ENCODE measurements at regions not wholly inside any gene's neighbourhood (a gene's known extent, or its start where the extent isn't known, plus 50 kb on each side); places are given as distances from the start of the nearest gene placed in this dataset.

- Mint-ChIP-seq H3K4me3 (no peak overlapping the region), H3K4me1 (no peaks in the 10 kb centered on the region), H3K9me3 (peaks cover 5% of the 10 kb centered on the region), H3K27me3 (no peaks in the 10 kb centered on the region), H3K36me3 (ENCODE audit: low read depth) (no peaks in the 10 kb centered on the region), H3K27ac (no peak overlapping the region)
- intact Hi-C loops (cut with micrococcal nuclease): no loop called here
- no peak for DNase-seq
Measured at GRCh38 chr9:28628031-28628430, 1054.8 kb upstream of the C9orf72 start.

GRCh38 chr9:28648723-28649122, 1075.4 kb upstream of the C9orf72 start:
- H3K4me1 Mint-ChIP-seq: no peaks in the 10 kb centered on the region
- H3K9me3 Mint-ChIP-seq: no peaks in the 10 kb centered on the region
- H3K4me3 Mint-ChIP-seq: no peak overlapping the region
- no peak overlapping the region for H3K27ac Mint-ChIP-seq
- DNase-seq: no peak
- intact Hi-C loops (cut with micrococcal nuclease): no loop called here
- no peaks in the 10 kb centered on the region for H3K27me3 Mint-ChIP-seq
- H3K36me3 Mint-ChIP-seq (ENCODE audit: low read depth): no peaks in the 10 kb centered on the region

- intact Hi-C loops (cut with micrococcal nuclease): no loop called here
- Mint-ChIP-seq H3K4me1 (no peaks in the 10 kb centered on the region), H3K4me3 (no peak overlapping the region), H3K27me3 (no peaks in the 10 kb centered on the region), H3K9me3 (no peaks in the 10 kb centered on the region), H3K36me3 (ENCODE audit: low read depth) (no peaks in the 10 kb centered on the region), H3K27ac (no peak overlapping the region)
- no peak for DNase-seq
Measured at GRCh38 chr9:28650327-28650726, 1077.0 kb upstream of the C9orf72 start.

- Mint-ChIP-seq H3K4me1 (no peaks in the 10 kb centered on the region), H3K9me3 (no peaks in the 10 kb centered on the region), H3K4me3 (no peak overlapping the region), H3K27me3 (no peaks in the 10 kb centered on the region), H3K27ac (no peak overlapping the region), H3K36me3 (ENCODE audit: low read depth) (no peaks in the 10 kb centered on the region)
- intact Hi-C loops (cut with micrococcal nuclease): no loop called here
- no peak for DNase-seq
Measured at GRCh38 chr9:28651050-28651722, 1077.9 kb upstream of the C9orf72 start.

GRCh38 chr9:28653216-28653615, 1079.9 kb upstream of the C9orf72 start:
- DNase-seq: no peak
- H3K4me3 Mint-ChIP-seq: no peak overlapping the region
- H3K27me3 Mint-ChIP-seq: no peaks in the 10 kb centered on the region
- intact Hi-C loops (cut with micrococcal nuclease): no loop called here
- H3K27ac Mint-ChIP-seq: no peak overlapping the region
- H3K9me3 Mint-ChIP-seq: peaks cover 4% of the 10 kb centered on the region
- no peaks in the 10 kb centered on the region for H3K36me3 Mint-ChIP-seq (ENCODE audit: low read depth)
- H3K4me1 Mint-ChIP-seq: no peaks in the 10 kb centered on the region

- no peak for DNase-seq
- Mint-ChIP-seq H3K4me1 (no peaks in the 10 kb centered on the region), H3K27ac (no peak overlapping the region), H3K36me3 (ENCODE audit: low read depth) (no peaks in the 10 kb centered on the region), H3K4me3 (no peak overlapping the region), H3K9me3 (peaks cover 4% of the 10 kb centered on the region), H3K27me3 (no peaks in the 10 kb centered on the region)
- intact Hi-C loops (cut with micrococcal nuclease): no loop called here
Measured at GRCh38 chr9:28656727-28657126, 1083.4 kb upstream of the C9orf72 start.

- Mint-ChIP-seq H3K9me3 (peaks cover under 1% of the 10 kb centered on the region), H3K27me3 (no peaks in the 10 kb centered on the region), H3K4me3 (no peak overlapping the region), H3K36me3 (ENCODE audit: low read depth) (no peaks in the 10 kb centered on the region), H3K27ac (no peak overlapping the region), H3K4me1 (no peaks in the 10 kb centered on the region)
- intact Hi-C loops (cut with micrococcal nuclease): no loop called here
- DNase-seq: no peak
Measured at GRCh38 chr9:28661853-28662252, 1088.6 kb upstream of the C9orf72 start.

- H3K4me3 Mint-ChIP-seq: no peak overlapping the region
- no peak for DNase-seq
- no peaks in the 10 kb centered on the region for H3K4me1 Mint-ChIP-seq
- no peak overlapping the region for H3K27ac Mint-ChIP-seq
- intact Hi-C loops (cut with micrococcal nuclease): no loop called here
- H3K36me3 Mint-ChIP-seq (ENCODE audit: low read depth): no peaks in the 10 kb centered on the region
- no peaks in the 10 kb centered on the region for H3K9me3 Mint-ChIP-seq
- H3K27me3 Mint-ChIP-seq: no peaks in the 10 kb centered on the region
Measured at GRCh38 chr9:28662675-28663074, 1089.4 kb upstream of the C9orf72 start.

GRCh38 chr9:28668158-28668557, 1094.9 kb upstream of the C9orf72 start:
- Mint-ChIP-seq H3K27me3 (no peaks in the 10 kb centered on the region), H3K4me3 (no peak overlapping the region), H3K9me3 (no peaks in the 10 kb centered on the region), H3K27ac (no peak overlapping the region), H3K36me3 (ENCODE audit: low read depth) (no peaks in the 10 kb centered on the region), H3K4me1 (no peaks in the 10 kb centered on the region)
- intact Hi-C loops (cut with micrococcal nuclease): no loop called here
- no peak for DNase-seq

GRCh38 chr9:28671000-28671399, 1097.7 kb upstream of the C9orf72 start:
- Mint-ChIP-seq H3K27ac (no peak overlapping the region), H3K9me3 (no peaks in the 10 kb centered on the region), H3K27me3 (no peaks in the 10 kb centered on the region), H3K4me3 (no peak overlapping the region), H3K36me3 (ENCODE audit: low read depth) (no peaks in the 10 kb centered on the region), H3K4me1 (no peaks in the 10 kb centered on the region)
- no peak for DNase-seq
- intact Hi-C loops (cut with micrococcal nuclease): no loop called here

- Mint-ChIP-seq H3K9me3 (no peaks in the 10 kb centered on the region), H3K4me1 (no peaks in the 10 kb centered on the region), H3K27me3 (no peaks in the 10 kb centered on the region), H3K4me3 (no peak overlapping the region), H3K27ac (no peak overlapping the region), H3K36me3 (ENCODE audit: low read depth) (no peaks in the 10 kb centered on the region)
- DNase-seq: no peak
- intact Hi-C loops (cut with micrococcal nuclease): no loop called here
Measured at GRCh38 chr9:28678097-28678496, 1104.8 kb upstream of the C9orf72 start.

GRCh38 chr9:28688172-28688571, 1114.9 kb upstream of the C9orf72 start:
- H3K27me3 Mint-ChIP-seq: no peaks in the 10 kb centered on the region
- no peaks in the 10 kb centered on the region for H3K4me1 Mint-ChIP-seq
- intact Hi-C loops (cut with micrococcal nuclease): no loop called here
- no peak for DNase-seq
- H3K9me3 Mint-ChIP-seq: peaks cover 3% of the 10 kb centered on the region
- H3K36me3 Mint-ChIP-seq (ENCODE audit: low read depth): no peaks in the 10 kb centered on the region
- no peak overlapping the region for H3K27ac Mint-ChIP-seq
- no peak overlapping the region for H3K4me3 Mint-ChIP-seq

GRCh38 chr9:28692012-28692411, 1118.7 kb upstream of the C9orf72 start:
- Mint-ChIP-seq H3K36me3 (ENCODE audit: low read depth) (no peaks in the 10 kb centered on the region), H3K4me3 (no peak overlapping the region), H3K27me3 (no peaks in the 10 kb centered on the region), H3K9me3 (peaks cover 3% of the 10 kb centered on the region), H3K4me1 (no peaks in the 10 kb centered on the region), H3K27ac (no peak overlapping the region)
- DNase-seq: no peak
- intact Hi-C loops (cut with micrococcal nuclease): no loop called here

- intact Hi-C loops (cut with micrococcal nuclease): no loop called here
- peaks cover 7% of the 10 kb centered on the region for H3K9me3 Mint-ChIP-seq
- no peak for DNase-seq
- H3K27ac Mint-ChIP-seq: no peak overlapping the region
- no peak overlapping the region for H3K4me3 Mint-ChIP-seq
- H3K4me1 Mint-ChIP-seq: no peaks in the 10 kb centered on the region
- no peaks in the 10 kb centered on the region for H3K27me3 Mint-ChIP-seq
- H3K36me3 Mint-ChIP-seq (ENCODE audit: low read depth): no peaks in the 10 kb centered on the region
Measured at GRCh38 chr9:28696960-28697359, 1123.7 kb upstream of the C9orf72 start.

GRCh38 chr9:28699632-28700031, 1126.4 kb upstream of the C9orf72 start:
- no peak for DNase-seq
- H3K27me3 Mint-ChIP-seq: no peaks in the 10 kb centered on the region
- no peak overlapping the region for H3K27ac Mint-ChIP-seq
- H3K4me1 Mint-ChIP-seq: no peaks in the 10 kb centered on the region
- H3K9me3 Mint-ChIP-seq: peaks cover 8% of the 10 kb centered on the region
- no peaks in the 10 kb centered on the region for H3K36me3 Mint-ChIP-seq (ENCODE audit: low read depth)
- intact Hi-C loops (cut with micrococcal nuclease): no loop called here
- no peak overlapping the region for H3K4me3 Mint-ChIP-seq
